Renal cortical epithelial cell (primary cell): ENCODE measurements at regions not wholly inside any gene's neighbourhood (a gene's known extent, or its start where the extent isn't known, plus 50 kb on each side); places are given as distances from the start of the nearest gene placed in this dataset.

Experiments
- DNase-seq: peaks from one replicate; pipeline ENCODE4 v3.0.0-alpha.2; 2011; ENCODE audit warnings: low read depth

DNA sequence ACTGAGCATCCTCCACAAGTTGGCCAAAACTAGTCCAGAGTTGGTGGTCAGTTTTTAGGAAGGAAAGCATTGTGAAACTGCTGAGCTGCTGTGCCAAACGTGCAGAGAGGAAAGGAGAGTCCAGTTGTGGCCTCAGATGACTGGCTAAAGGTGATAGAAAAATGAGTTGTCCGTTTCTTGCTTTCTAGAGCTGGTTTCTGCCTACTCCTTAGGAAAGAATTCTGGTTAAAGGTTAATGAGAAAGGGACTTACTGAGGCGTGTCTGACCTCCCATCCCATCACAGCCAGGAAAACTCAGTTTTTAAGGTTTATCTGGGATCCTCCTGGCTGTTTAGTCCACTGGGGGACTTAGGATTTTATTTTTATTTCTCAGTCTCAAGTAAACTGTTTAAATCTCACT, 1186.3 kb downstream of the UQCRFS1 start:
- peak; percentile 85 for DNase-seq

- DNase-seq: no peak
Measured at GRCh38 chr19:28024920-28025319, 1188.0 kb downstream of the UQCRFS1 start.

- DNase-seq: peak; percentile 90
Measured at GRCh38 chr19:28023064-28023463, 1189.9 kb downstream of the UQCRFS1 start.

- no peak for DNase-seq
Measured at GRCh38 chr19:28022506-28022905, 1190.4 kb downstream of the UQCRFS1 start.

GRCh38 chr19:28021259-28022185, 1191.4 kb downstream of the UQCRFS1 start:
- no peak for DNase-seq

GRCh38 chr19:28020619-28021258, 1192.2 kb downstream of the UQCRFS1 start:
- peak; percentile 50 for DNase-seq

- no peak for DNase-seq
Measured at GRCh38 chr19:28019901-28020300, 1193.0 kb downstream of the UQCRFS1 start.

DNA sequence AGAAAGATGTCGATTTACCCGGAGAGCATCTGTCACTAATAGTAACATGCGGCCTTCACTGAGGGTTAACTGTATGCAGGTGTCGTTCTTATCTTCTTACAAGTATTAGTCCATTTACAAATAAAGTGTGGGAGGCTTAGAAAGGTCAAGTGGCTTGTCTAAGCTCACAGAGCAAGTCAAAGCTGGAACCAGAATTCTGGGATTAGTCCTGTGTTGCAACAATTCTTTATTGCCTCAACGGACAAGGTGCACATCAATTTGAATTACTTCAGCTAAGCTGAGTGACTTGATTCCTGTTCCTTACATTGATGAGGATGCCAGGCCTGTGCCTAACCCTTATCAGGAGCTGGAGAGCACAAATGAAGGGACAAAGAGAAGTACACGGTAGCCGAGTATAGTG, 1193.6 kb downstream of the UQCRFS1 start:
- no peak for DNase-seq

DNA sequence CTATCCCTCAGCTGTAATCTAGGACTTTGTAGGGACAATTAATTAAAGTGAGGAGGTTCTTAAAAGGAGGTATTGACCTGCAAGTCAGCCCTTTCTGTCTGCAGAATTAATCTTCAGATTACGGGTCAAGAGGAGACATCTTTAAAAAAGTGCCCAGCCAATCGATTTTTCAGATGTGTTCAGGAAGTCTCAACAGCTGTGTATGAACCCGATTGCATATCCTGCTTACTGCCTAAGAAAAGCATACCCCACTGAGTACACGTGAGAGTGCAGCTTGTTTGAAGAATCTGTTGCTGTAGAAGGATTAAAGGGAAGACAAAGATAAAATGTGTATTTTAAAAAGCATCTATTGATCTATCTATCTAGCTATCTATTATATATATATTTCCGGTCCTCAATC, 1194.5 kb downstream of the UQCRFS1 start:
- no peak for DNase-seq

DNA sequence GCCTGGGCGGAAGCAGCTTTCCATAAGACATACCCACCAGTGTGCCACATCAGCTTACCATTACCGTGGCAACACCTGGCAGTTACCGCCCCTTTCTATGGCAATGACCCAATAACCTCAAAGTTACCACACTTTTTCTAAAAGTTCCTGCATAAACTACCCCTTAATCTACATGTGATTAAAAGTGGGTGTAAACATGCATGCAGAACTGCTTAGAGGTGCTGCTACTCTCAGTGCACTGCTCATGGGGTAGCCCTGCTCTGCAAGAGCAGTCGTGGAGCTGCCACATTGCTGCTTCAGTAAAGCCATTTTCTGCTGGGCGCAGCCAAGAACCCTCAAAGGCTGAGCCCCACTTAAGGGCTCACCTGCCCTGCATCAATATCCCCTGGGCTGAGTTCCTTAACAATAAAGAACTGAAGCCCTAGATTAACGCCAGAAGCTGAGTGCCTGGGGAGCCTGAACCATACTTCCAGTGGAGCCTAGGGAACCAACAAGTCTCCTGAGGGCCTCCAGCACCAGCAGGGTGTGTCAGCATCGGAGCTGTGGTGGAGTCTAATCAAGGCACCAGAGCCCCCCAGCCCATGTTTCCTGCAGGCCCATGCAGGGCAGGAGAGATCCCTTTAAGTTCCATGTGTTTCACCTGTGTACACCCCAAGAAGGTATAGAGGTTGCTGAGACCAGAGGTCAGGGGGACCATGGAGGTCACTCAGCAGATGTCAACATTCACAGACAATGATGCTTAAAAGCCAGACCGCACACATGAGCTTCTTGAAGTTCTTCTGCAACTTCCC, 1198.1 kb downstream of the UQCRFS1 start:
- no peak for DNase-seq

- DNase-seq: no peak
Measured at GRCh38 chr19:28012361-28012760, 1200.6 kb downstream of the UQCRFS1 start.

GRCh38 chr19:28010656-28011055, 1202.3 kb downstream of the UQCRFS1 start:
- DNase-seq: no peak

DNA sequence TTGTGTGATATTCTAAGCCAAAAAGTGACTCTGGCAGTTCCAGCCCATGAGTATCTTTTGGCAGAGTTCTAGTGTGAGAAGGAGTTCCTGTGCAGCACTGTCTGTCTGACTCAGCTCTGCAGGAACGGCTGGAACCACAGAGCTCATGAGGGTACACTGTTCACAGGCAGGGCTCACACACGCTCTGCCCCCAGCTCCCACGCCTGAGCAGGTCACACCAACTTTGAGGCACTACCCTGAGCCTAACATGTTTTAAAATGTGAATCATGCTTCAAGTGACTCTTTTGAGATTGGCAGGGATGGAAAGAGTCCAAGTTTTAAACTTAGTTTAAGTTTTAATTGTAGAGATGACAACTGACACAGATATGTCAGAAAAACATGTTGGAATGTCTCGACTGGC, 1203.3 kb downstream of the UQCRFS1 start:
- peak; percentile 76 for DNase-seq

- no peak for DNase-seq
Measured at GRCh38 chr19:28008695-28009094, 1204.3 kb downstream of the UQCRFS1 start.

GRCh38 chr19:28003543-28003942, 1209.4 kb downstream of the UQCRFS1 start:
- no peak for DNase-seq

DNA sequence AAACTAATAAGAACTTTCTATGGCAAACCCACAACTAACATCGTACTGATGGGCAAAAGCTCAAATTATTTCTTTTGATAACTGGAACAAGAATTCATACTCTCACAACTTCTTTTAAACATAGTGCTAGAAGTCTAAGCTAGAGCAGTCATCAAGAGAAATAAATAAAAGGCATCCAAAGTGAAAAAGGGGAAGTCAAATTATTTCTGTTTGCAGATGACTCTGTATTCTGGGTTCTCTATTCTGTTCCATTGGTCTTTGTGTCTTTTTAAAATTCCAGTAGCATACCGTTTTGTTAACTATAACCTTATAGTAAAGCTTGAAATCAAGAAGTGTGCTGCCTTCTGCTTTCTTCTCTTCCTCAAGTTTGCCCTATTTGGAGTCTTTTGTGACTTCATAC, 1215.9 kb downstream of the UQCRFS1 start:
- DNase-seq: no peak

DNA sequence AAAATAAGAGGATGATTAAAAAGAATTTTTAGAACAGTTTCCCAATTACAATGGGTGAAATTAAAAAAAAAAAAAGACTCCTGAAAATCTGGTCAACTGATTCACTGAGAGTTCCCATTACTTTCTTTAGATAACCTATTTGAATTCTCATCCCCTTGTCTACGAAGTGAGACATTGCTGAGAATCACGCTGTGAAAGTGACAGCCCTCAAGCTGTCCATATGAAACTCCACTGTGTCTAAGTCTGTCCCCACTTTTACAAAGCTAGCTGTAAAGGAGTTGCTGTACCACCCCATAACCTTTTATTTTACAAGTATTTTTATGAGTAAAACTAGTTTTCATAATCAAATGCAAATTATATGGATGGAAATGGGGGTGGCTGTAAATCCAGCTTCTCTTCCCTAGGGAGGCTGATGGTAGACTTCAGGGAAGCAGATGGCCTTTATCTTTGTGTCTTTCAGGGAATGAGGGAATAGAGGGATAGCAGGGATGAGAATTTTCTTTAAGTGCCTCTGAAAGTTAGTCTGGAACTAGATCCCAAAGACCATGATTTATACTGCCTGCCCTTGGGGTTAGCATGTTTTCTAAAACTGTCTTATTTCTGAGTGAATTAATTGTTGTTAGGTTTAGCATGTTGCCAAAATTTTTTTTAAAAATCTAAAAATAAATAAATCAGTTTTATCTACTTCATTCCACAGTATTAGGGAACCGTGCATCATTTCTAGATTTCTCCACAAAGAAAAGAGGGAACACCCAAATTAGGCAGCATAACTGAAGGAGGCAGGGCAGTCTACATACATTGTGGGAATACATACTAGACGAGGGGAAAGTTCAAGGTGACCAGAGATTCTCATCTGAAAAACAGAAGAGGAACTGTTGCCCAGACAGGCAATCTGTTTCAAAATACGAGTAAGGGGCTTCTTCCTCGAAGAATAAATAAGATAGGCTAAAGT, 1219.1 kb downstream of the UQCRFS1 start:
- no peak for DNase-seq

DNA sequence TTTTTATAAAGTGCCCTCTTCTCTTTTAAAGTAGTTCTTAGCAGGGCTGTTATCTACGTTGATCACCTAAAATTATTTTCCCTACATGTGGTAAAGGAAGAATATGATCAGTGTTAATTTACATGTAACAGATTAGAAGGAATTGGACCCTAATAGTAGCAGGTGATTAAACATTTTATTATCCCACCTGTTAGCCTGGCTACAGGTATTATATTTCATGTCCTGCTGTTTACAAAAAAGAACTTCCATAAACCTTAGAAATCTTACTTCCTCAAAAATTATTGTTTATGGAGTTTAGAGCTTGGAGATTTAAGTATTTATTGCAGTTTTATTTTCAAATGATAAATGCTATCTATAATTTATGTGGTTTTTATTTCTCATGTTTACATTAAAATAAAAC, 1226.7 kb downstream of the UQCRFS1 start:
- DNase-seq: no peak

GRCh38 chr19:27975419-27976005, 1237.4 kb downstream of the UQCRFS1 start:
- no peak for DNase-seq

GRCh38 chr19:27974082-27974513, 1238.9 kb downstream of the UQCRFS1 start:
- DNase-seq: peak; percentile 45
